HG03039 (cell line): ENCODE measurements at regions not wholly inside any gene's neighbourhood (a gene's known extent, or its start where the extent isn't known, plus 50 kb on each side); places are given as distances from the start of the nearest gene placed in this dataset.

ENCODE experiments used
- ATAC-seq: cut with Tn5 transposase; IDR thresholded peaks from one replicate; pipeline ENCODE4 v1.9.1; 2021; ENCODE audit warnings: mild to moderate bottlenecking, moderate library complexity; ENCODE audit not compliant: unreplicated experiment

- no peak for ATAC-seq
Measured at GRCh38 chr2:120526997-120527945, 181.3 kb downstream of the INHBB start.

- no peak for ATAC-seq
Measured at GRCh38 chr2:120528051-120528692, 182.2 kb downstream of the INHBB start.

DNA sequence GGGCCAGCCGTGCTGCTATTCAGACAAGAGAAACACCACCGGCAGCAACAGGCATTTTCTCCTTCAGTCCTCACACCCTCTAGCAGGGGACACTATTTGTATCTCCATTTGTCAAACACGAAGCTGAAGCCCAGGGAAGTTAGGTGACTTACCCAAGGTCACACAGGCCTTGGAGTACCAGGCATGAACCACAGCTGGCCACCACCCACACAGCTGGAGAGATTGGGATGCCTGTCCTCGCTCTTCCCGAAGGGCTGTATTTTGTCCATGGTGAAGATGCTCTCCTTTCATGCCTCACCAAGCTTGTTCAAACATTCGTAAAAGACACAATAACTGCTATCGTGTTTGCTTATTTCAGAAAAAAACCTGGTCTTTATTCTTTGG lies 182.7 kb downstream of the INHBB start:
- no peak for ATAC-seq

DNA sequence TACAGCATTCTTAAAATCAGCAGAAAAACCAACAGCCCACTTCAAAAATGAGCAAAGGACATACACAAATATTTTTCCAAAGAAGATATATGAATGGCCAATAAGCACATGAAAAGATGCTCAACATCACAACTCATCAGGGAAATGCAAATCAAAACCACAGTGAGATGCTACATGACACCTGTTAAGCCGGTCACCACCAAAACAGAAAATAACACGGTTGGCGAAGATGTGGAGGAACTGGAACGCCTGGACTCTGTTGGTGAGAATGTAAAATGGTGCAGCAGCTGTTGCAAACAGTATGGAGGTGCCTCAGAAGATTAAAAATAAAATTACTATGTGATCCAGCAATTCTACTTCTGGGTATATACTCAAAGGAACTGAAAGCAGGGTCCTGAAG lies 184.8 kb downstream of the INHBB start:
- ATAC-seq: no peak

DNA sequence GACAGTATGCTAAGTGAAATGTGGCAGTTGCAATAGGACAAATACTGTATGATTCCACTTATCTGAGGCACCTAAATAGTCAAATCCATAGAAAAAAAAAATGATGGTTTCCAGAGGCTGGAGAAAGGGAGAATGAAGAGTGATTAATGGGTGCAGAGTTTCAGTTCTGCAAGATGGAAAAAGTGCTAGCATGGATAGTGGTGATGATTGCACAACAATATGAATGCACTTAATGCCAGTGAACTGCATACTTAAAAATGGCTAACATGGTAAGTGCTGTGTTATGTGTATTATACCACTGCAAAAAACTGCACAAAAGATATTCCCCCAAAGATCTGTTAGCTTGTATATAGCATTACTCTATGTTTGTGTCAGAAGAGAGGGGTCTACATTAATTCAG lies 185.4 kb downstream of the INHBB start:
- ATAC-seq: no peak

DNA sequence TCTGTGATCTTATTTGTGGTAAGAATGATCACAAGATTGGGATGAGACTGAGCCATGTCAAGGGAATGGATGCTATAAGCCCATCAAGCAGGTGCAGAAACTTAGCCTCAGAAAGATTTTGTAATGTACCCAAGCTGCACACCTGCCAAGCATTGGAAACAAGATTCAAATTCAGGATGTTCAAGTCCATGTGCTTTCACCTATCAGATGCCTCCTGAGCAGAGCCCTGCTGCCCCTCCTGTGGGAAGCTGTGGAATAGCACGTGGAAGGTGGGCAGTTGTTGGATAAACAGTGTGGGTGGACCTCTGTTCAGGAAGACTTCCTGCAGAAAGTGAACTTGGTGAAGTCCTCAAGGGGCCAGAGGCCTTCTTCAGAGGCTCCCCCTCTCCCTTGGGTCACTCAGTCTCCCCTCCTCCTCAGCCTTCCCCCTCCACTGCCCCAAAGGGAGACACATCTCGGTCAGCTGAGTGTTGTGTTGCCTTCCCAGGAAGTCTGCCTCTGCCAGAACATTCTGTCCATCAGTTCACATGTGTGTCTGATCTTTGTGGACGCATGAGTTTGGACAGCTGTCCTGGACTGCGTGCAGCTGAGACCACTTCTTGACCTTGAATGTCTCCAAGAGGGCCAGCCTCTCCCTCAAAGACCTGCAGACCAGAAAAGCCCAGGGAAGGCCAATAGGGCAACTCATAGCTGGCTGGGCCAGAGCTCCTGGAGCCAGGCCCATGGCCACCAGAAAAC lies 186.1 kb downstream of the INHBB start:
- no peak for ATAC-seq

DNA sequence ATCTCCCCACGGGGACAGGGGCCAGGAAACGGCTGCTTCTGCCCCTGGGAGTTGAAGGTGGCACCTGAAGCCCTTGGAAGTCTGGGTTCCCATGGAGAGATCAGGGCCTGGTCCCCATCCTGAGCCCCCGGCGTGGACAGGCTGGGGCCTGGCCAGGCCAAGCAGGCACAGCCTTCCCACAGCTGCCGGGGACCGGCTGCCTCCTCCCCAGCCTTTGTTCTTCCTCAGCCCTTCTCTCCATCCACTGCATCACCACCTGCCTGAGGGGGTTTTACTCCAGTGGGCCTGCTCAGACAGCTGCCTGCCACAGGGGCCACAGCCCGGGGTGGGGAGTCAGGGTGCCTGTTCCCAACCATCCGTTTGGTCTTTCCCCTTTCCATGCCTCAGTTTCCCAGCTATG lies 187.7 kb downstream of the INHBB start:
- ATAC-seq: no peak

DNA sequence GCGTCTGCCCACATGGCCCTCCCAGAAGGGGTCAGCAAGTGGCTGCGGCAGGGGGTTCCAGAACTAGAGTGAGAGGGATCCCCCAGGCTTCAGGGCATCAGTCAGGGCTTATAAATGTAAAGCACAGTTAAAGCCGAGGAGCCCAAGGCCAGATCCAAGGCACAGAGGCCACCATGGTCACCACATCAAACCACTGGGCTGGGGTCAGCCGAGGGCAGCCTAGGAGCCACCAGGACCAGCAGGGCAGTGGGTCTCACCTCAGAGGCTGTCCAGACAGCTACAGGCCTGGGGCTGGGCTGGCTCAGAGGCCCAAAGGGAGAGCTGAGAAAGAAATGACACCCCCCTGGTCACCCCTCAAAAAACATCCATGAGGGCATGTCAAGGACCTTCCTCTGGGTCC lies 188.5 kb downstream of the INHBB start:
- no peak for ATAC-seq

DNA sequence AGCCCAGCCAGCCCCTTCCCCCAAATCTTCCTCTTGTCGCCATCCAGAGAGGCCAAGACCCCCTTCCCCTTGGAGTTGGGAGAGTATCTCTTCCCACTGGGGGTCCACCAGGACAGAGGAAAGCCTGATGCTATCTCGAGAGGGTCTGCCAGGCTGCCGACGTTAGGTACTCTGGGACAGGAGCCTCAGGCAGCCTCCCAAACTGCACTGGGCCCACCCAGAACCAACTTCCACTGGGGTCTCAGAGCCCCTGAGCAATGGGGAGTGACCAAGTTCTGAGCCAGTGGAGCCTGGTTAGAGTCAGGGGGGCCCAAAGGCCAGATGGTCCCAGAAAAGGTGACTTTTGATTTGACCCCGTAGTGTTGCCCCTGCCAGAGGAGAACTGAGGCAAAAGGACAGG lies 189.1 kb downstream of the INHBB start:
- ATAC-seq: no peak

DNA sequence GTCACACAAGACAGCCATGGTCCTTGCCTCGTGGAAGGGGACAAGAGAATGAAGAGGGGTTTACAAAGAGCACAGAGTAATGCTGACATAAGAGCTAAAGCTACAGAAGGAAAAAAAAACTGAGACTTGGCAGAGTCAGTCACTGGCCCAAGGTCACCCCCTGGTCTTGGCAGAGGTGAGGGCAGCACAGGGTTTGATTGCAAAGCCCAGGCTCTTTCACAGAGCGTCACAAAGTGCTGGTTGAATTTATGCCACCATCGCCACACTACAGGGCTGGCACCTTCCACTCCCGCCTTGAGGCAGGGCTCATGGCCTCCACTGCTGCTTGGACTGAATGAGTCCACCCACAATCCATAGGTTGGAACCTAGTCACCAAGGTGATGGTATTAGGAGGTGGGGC lies 190.2 kb downstream of the INHBB start:
- no peak for ATAC-seq

DNA sequence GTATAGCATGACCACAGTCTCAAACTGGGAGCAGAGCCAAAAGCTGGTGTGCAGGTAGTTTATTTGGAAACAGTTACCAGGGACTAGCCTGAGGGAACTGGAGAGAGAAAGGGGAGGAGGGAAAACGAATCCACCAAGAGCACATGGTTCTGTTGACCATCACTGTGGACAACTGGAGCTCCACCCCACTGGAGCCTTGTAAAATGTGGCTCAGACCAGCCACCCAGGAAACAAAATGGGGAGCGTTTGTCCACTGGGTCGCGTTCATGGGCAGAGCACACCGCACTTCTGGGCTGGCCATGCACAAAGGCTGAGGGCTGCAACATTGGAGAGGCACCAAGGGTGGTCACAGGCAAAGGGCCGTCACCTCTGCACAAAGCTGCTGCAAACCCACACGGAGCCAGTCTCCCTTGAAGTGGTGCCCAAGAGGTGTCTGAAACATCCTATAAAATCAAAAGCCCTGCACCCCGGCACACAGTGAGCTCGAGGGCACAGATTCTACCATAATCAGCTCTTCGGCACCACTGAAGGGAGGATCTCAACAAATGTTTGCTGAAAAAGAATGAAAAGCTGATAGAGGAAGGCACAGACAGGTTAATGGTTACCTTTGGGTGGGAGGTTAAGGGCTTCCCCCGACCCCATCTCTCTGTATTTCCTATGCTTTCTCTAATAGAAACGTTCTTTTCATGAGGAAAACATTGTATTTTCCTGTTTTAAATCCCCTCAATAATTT lies 192.9 kb downstream of the INHBB start:
- no peak for ATAC-seq

GRCh38 chr2:120539424-120539936 lies 193.5 kb downstream of the INHBB start:
- no peak for ATAC-seq

DNA sequence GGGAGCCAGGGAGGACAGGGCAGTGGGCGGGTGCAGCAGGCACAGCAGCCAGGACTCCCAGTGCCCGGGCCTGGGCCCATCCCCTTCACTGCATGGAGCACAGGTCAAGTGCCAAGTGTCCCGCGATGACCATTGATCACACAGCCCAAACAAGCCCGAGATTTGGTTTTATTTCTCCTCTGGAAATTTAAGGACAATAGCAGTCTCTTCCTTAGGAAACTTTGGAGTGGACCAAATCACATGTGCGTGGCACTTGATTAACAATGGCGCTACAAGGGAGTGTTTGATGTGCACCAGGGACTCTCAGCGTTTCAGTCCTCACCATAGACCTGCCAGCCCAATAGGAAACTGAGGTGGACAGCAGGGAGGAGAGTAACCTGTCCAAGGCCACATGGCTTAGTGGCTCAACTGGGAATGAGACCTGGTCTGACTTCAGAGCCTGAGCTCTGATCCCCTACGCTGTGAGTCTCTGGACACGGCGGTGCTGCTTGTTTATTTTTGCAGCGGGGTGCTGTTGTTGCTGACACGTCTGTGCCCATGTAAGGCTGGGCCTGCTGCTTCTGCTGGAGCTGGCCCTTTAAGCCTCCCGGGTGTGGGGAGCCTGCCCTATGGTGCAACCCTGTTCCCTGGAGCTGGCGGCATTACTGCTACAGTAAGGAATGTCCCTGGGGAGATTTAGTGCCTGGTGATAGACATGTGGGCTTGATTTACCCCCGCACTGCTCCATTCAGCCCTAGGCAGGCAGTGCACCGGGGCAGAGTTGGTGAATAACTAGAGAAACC lies 194.2 kb downstream of the INHBB start:
- no peak for ATAC-seq

DNA sequence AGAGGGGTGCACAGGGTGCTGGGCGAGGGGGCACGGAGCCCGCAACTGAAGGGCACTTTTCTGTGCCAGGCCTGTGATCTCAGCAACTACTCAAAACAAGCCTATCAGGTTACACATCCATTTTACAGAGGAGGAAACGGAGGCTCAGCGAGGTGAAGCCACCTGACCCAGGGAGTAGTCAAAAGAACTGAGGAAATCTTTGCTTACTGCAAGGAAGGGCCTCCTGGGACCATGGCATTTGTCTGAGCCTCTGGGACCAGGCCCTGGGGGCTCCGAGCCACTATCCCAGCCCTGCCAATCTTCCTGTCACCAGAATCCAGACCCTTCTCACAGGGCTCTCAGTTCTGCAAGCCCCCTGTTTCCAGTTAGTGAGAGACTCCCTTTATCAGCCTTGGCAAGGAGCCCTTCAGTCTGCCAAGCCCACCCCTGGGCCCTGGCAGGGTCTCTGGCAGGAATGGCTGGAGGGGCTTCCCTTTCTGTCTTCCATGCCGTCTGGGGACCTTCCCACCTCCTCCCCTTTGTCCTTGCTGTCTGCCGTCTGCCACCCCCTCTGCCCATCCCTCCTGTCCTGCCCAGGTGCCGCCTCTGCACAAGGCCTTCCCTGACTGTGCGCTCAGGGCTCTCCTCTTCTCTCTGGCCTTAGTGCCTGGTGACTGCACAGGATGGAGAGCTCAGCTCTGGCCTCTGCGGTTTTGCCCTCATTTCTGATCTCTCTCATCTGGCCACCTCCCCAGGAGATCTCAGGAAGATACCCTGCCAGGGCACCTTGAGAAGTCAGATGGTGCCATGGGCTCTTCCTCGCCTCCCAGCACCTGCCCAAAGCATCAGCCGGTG lies 194.7 kb upstream of the GLI2 start:
- no peak for ATAC-seq

DNA sequence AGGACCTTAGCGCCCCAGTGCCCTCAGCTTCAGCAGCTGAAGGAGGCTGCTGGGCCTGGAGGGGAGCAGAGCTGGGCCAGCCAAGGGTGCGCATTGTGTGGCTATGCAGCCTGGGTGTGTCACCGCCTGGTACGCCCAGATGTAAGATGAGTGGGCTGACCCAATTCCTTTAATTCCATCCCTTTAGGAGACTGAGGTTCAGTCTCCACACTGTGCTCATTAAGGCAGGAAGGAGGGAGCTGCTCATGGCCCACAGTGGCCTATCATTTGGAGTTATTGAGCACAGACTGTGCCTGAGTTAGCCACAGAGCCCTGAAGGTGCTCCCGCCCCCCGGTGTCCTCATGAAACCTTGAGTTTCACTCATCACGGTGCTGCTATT lies 194.1 kb upstream of the GLI2 start:
- ATAC-seq: no peak

- no peak for ATAC-seq
Measured at GRCh38 chr2:120541972-120542670, 193.5 kb upstream of the GLI2 start.

DNA sequence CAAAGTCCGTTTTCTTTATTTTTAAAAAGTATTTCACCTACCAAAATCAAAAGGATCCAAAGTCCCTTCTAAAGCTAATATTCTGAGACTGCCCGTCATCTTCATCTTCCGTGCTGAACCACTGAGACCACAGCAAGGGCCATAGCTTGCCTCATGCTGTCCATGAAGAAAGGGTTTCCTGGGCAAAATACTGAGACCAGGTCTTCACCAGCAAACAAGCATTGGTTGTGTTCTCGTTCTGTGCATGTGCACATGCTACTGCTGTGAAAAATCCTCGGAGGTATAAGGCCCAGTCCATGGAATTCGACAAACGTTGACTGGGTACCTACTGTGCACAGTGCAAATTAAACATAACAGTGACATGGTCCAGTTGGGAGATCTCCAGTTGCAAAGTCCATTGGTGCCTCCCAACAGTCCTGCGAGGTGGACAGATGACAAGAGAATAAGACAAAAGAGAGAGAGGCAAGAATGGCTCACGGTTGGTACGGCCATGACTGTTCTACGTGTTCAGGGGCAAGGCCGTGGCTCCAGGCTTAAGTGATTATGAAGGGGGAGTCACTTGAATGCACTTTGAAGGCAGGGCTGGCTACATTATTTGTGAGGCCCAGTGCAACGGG lies 192.6 kb upstream of the GLI2 start:
- no peak for ATAC-seq

- no peak for ATAC-seq
Measured at GRCh38 chr2:120543899-120544298, 191.8 kb upstream of the GLI2 start.
